Hepatocyte (in vitro differentiated cells): ENCODE measurements at regions not wholly inside any gene's neighbourhood (a gene's known extent, or its start where the extent isn't known, plus 50 kb on each side); places are given as distances from the start of the nearest gene placed in this dataset.

Experiments
- DNase-seq: peaks from one replicate; pipeline ENCODE4 v3.0.0-alpha.2; 2016; ENCODE audit warnings: low spot score
- H2AFZ ChIP-seq: fragments of 200-600 bp; sonication (generic); 2 replicates; pipeline ENCODE4 v1.6.0; 2016; ENCODE audit warnings: antibody characterized with exemption, mild to moderate bottlenecking
- H3K27ac ChIP-seq: fragments of 200-600 bp; sonication (generic); 2 replicates; pipeline ENCODE4 v1.5.1; 2016; ENCODE audit warnings: mild to moderate bottlenecking
- H3K27me3 ChIP-seq: fragments of 200-600 bp; sonication (generic); 2 replicates; pipeline ENCODE4 v1.6.1; 2016
- H3K36me3 ChIP-seq: fragments of 200-600 bp; sonication (generic); replicated peaks from 2 replicates; pipeline ENCODE4 v1.5.1; 2016; ENCODE audit warnings: low read depth; ENCODE audit not compliant: insufficient read depth
- H3K4me1 ChIP-seq: fragments of 200-600 bp; sonication (generic); 2 replicates; pipeline ENCODE4 v1.5.1; 2016; ENCODE audit warnings: mild to moderate bottlenecking, moderate library complexity; ENCODE audit not compliant: insufficient read depth
- H3K4me2 ChIP-seq: fragments of 200-600 bp; sonication (generic); 2 replicates; pipeline ENCODE4 v1.6.0; 2016
- H3K4me3 ChIP-seq: fragments of 200-600 bp; sonication (generic); 2 replicates; pipeline ENCODE4 v1.5.1; 2016; ENCODE audit warnings: mild to moderate bottlenecking
- H3K79me2 ChIP-seq: fragments of 200-600 bp; sonication (generic); 2 replicates; pipeline ENCODE4 v1.6.0; 2017; ENCODE audit warnings: mild to moderate bottlenecking
- H3K9me2 ChIP-seq: fragments of 200-600 bp; sonication (generic); replicated peaks from 2 replicates; pipeline ENCODE4 v1.6.0; 2017; ENCODE audit warnings: mild to moderate bottlenecking; ENCODE audit not compliant: insufficient read depth
- H3K9me3 ChIP-seq: fragments of 200-600 bp; sonication (generic); 2 replicates; pipeline ENCODE4 v1.5.1; 2016; ENCODE audit warnings: low read depth, mild to moderate bottlenecking
- H4K20me1 ChIP-seq: fragments of 200-600 bp; sonication (generic); 2 replicates; pipeline ENCODE4 v1.6.0; 2016; ENCODE audit warnings: mild to moderate bottlenecking; ENCODE audit not compliant: insufficient read depth, poor library complexity, severe bottlenecking
- CTCF ChIP-seq: fragments of 200-600 bp; sonication (generic); IDR thresholded peaks from 2 replicates; pipeline ENCODE4 v1.5.1; 2016; ENCODE audit warnings: antibody characterized with exemption, mild to moderate bottlenecking; ENCODE audit not compliant: poor library complexity
- EZH2 ChIP-seq: fragments of 200-600 bp; sonication (generic); IDR thresholded peaks from 2 replicates; pipeline ENCODE4 v1.6.1; 2016; ENCODE audit warnings: antibody characterized with exemption, mild to moderate bottlenecking, borderline replicate concordance
- EZH2phosphoT487 ChIP-seq: fragments of 200-600 bp; sonication (generic); IDR thresholded peaks from one replicate; pipeline ENCODE4 v1.6.1; 2018; ENCODE audit warnings: antibody characterized with exemption, mild to moderate bottlenecking, low read depth, moderate library complexity; ENCODE audit not compliant: unreplicated experiment, severe bottlenecking
- WGBS: methylation state at CpG from one replicate; pipeline ENCODE4 v1.1.6; 2016; ENCODE audit warnings: low lambda C conversion rate; ENCODE audit errors: missing lambda C conversion rate; 5-methylcytosine and 5-hydroxymethylcytosine counted together

- Histone ChIP-seq H3K4me2 (no peak overlapping the region), H2AFZ (no peak overlapping the region), H3K4me1 (no peaks in the 10 kb centered on the region), H3K4me3 (no peak overlapping the region), H3K9me2 (no peaks in the 10 kb centered on the region), H3K36me3 (no peaks in the 10 kb centered on the region), H4K20me1 (no peaks in the 10 kb centered on the region), H3K79me2 (no peaks in the 10 kb centered on the region), H3K27ac (no peak overlapping the region), H3K9me3 (no peaks in the 10 kb centered on the region), H3K27me3 (no peaks in the 10 kb centered on the region)
- WGBS = 94% methylated on average over 2 of the region's 2 CpGs
- DNase-seq = no peak
- TF ChIP-seq EZH2 (no peak), CTCF (no peak), EZH2phosphoT487 (no peak)
Observed at GRCh38 chr4:144589512-144589911, 56.4 kb upstream of the HHIP start.

- Histone ChIP-seq H2AFZ (no peak overlapping the region), H4K20me1 (no peaks in the 10 kb centered on the region), H3K27me3 (no peaks in the 10 kb centered on the region), H3K9me3 (no peaks in the 10 kb centered on the region), H3K36me3 (no peaks in the 10 kb centered on the region), H3K79me2 (no peaks in the 10 kb centered on the region), H3K27ac (no peak overlapping the region), H3K4me3 (no peak overlapping the region), H3K9me2 (no peaks in the 10 kb centered on the region), H3K4me2 (no peak overlapping the region), H3K4me1 (no peaks in the 10 kb centered on the region)
- 90% methylated on average over 1 of the region's 1 CpG for WGBS
- DNase-seq = no peak
- TF ChIP-seq EZH2 (no peak), CTCF (no peak), EZH2phosphoT487 (no peak)
Observed at GRCh38 chr4:144590020-144590419, 55.9 kb upstream of the HHIP start.

GRCh38 chr4:144591401-144591800 is 54.6 kb upstream of the HHIP start:
- no peak overlapping the region for H2AFZ ChIP-seq
- no peaks in the 10 kb centered on the region for H3K4me1 ChIP-seq
- no peak overlapping the region for H3K4me3 ChIP-seq
- H3K9me3 ChIP-seq = no peaks in the 10 kb centered on the region
- H3K36me3 ChIP-seq = no peaks in the 10 kb centered on the region
- no peaks in the 10 kb centered on the region for H3K79me2 ChIP-seq
- TF ChIP-seq CTCF = no peak
- TF ChIP-seq EZH2phosphoT487 = no peak
- TF ChIP-seq EZH2 = no peak
- peak; percentile 58 for DNase-seq
- H3K27ac ChIP-seq = no peak overlapping the region
- 41% methylated on average over 2 of the region's 2 CpGs for WGBS
- no peaks in the 10 kb centered on the region for H3K27me3 ChIP-seq
- no peaks in the 10 kb centered on the region for H4K20me1 ChIP-seq
- no peaks in the 10 kb centered on the region for H3K9me2 ChIP-seq
- H3K4me2 ChIP-seq = no peak overlapping the region

GRCh38 chr4:144592264-144592663 is 53.7 kb upstream of the HHIP start:
- WGBS = 44% methylated on average over 2 of the region's 2 CpGs
- no peaks in the 10 kb centered on the region for H4K20me1 ChIP-seq
- no peak for DNase-seq

More at GRCh38 chr4:144592264-144592663, 53.7 kb upstream of the HHIP start:
- TF ChIP-seq CTCF = no peak
- TF ChIP-seq EZH2 = no peak
- no peak for TF ChIP-seq EZH2phosphoT487
- no peaks in the 10 kb centered on the region for H3K36me3 ChIP-seq
- H3K4me3 ChIP-seq = no peak overlapping the region
- no peaks in the 10 kb centered on the region for H3K9me3 ChIP-seq
- no peak overlapping the region for H2AFZ ChIP-seq
- no peaks in the 10 kb centered on the region for H3K27me3 ChIP-seq
- H3K9me2 ChIP-seq = no peaks in the 10 kb centered on the region
- no peaks in the 10 kb centered on the region for H3K79me2 ChIP-seq
- no peaks in the 10 kb centered on the region for H3K4me1 ChIP-seq
- no peak overlapping the region for H3K4me2 ChIP-seq
- H3K27ac ChIP-seq = no peak overlapping the region
